ENCODE measurements at regions not wholly inside any gene's neighbourhood (a gene's known extent, or its start where the extent isn't known, plus 50 kb on each side); places are given as distances from the start of the nearest gene placed in this dataset.

DNA sequence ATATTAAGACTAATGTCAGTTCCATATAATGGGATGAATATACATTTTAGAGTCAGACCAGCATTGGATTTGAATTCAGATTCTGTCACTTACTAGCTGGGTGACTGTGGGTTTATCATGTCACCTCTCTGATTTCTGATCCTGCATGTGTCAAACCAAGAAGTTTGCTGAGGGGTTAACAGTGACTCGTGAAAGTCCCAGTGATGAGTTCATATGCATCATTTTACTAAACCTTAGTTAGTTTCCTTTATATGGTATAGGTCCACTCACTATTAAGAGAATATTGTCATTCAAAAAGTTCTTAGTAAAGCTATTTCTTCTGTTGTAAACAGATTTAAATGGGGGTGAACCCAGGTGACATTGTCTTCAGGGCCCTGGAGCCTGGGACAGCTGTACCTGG, 102.3 kb downstream of the ZNF621 start:
- TF ChIP-seq, protein P1, sequence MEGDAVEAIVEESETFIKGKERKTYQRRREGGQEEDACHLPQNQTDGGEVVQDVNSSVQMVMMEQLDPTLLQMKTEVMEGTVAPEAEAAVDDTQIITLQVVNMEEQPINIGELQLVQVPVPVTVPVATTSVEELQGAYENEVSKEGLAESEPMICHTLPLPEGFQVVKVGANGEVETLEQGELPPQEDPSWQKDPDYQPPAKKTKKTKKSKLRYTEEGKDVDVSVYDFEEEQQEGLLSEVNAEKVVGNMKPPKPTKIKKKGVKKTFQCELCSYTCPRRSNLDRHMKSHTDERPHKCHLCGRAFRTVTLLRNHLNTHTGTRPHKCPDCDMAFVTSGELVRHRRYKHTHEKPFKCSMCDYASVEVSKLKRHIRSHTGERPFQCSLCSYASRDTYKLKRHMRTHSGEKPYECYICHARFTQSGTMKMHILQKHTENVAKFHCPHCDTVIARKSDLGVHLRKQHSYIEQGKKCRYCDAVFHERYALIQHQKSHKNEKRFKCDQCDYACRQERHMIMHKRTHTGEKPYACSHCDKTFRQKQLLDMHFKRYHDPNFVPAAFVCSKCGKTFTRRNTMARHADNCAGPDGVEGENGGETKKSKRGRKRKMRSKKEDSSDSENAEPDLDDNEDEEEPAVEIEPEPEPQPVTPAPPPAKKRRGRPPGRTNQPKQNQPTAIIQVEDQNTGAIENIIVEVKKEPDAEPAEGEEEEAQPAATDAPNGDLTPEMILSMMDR (IDR thresholded peaks at IDR 0.05) = no peak
- TF ChIP-seq POLR2A (IDR thresholded peaks at IDR 0.05) = no peak
